ENCODE measurements at regions not wholly inside any gene's neighbourhood (a gene's known extent, or its start where the extent isn't known, plus 50 kb on each side); places are given as distances from the start of the nearest gene placed in this dataset.
A peak's percentile ranks its signal among the peaks of the same experiment; 100 is the strongest.

GRCh38 chr2:204445149-204445548 is 100.1 kb upstream of the PARD3B start:
- DNase-seq = no peak

GRCh38 chr2:204447722-204448121 is 97.6 kb upstream of the PARD3B start:
- no peak for DNase-seq

GRCh38 chr2:204449977-204450376 is 95.3 kb upstream of the PARD3B start:
- no peak for DNase-seq

DNA sequence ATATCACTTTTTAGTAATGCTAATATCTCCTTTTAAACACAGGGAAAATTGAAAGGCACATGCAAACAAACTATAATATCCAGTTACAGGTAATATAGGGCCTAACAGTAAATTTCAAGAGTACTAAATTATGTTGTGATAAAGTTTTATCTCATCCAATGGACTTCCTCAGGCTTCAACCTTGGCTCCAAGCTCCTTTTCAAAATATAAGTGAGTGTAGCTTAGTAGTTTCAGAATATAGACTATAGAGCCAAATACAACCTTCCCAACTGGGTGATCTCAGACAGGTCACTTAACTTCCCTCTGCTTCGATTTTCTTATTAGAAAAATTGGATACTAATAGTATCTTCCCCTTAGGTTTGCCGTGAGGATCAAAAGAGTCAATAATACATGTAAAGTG is 93.5 kb upstream of the PARD3B start:
- DNase-seq = no peak

- DNase-seq = no peak
Measured at GRCh38 chr2:204452464-204453023, 92.7 kb upstream of the PARD3B start.

DNA sequence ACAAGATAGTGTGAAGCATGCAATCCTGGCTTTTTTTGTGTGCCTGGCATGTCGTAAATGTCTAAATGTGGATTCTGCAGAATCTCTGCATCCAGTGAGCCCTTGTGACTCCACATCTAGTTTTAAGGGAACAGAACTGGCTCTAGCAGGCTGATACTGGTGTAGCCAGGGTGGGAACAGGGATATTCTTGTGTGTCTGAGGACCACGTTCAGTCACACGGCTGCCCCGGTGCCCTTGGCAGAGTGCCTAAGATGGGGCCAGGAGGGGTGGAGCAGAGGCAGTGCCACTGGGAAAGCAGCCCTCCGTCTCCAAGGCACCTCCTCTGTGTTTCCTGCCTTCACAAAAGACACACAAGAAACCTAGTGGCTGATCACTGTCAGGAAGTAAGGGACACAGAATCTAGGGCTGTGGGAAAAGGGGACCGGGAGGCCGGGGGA is 91.5 kb upstream of the PARD3B start:
- DNase-seq = no peak

DNA sequence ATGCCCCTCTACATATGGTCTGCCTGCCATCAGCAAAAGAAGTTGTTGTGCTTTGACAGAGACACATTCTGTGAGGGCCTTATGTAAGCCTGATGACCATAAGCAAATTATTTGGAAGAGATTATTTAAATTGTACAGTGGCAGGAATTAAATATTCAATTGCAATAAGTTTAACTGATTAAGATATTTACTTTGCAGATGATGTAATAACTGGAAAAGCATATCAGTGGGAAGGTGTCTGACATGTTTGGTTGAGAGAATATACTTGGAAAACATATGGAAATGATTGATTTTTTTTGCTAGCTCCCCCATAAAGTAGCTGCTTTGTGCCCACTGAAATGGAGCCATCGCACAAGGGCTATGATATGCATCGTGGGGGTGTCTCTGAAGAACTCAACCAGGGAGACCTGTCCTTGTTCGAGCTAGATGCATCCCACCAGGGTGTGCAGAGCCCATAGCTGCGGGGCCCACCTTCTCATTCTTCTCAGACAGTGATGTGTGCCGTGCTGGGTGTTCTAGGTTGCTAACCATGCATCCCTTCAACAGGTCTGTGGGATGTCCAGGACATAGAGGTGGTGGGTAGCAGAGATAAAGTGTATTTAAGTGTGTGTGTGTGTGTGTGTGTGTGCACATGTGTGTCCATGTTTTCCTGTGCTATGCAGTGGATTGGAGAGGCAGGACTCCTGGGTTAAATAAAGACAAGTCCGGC is 90.4 kb upstream of the PARD3B start:
- DNase-seq = no peak

DNA sequence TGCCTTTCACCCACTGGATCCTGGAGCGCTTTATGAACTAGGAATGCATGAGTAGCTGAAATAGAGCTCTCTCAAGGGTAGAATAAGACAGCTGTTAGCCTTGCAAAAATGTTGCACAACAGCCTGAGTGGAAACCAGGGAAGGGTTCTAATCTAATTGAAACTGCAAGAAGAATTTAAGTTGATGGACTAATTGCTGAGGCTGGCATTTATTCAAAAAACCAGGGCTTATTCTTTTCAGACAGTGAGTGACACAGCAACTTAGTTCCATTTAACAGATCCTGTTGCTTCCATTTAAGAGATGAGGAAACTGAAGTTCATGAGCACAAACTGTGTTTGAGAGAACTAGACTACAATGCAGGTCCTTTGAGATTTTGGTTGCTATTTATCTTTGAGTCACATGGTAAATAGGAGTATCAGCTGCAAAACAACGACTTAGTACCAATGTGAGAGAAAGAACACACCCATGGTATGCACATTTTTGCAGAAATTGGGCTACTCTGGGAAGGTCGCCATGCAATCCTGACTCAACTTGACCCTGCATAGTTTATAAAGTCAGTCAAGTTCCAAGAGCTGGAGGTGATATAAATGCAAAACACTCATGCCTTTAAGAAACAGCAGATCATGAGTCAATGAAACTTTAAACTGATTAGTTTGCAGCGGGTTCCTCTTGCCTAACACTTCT is 76.4 kb upstream of the PARD3B start:
- DNase-seq = no peak

DNA sequence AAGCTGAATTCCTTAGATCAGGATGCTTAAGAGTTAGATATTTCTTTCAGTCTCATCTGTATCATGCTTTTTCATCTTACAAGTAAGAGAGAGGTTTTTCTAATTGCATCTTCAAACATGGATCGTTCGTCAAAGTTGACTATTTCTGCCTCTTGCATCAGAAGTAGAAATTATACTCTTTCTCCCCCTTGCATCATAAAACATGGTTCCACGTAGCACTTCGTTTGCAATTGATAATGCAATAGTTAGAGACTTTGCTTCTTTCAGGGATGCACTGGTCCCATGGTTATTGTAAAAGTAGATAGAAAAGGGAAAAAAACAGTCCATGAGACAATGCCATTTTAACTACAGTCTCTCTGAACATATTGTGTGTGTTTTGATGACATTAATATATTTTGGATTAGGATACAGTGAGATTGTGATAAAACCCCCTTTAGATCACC is 75.1 kb upstream of the PARD3B start:
- no peak for DNase-seq

DNA sequence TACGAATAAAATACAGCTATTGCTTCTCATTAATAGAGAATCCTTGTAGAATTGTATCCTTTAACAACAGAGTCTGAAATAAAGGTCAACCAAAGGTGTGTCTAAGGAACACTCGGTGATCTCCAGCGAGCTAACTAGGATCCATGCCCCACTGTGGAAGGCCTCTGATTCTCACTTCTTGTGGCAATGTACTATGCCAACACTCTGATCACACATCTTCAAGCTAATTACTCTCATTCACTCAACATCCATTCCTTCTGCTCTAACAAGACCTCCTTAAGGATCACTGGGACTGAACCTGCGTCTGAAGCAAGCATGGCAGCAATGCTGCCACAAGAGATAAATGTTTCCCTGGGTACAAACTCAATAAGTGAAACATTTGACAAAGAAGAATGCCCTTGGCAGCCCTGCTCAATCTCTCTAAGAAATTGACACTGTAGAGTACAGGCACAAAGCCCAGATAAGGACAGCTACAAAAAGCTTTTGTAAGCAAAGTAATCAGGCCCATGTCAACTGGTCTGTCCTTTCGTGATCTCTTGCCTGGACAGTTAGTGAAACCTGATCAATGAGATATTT is 74.6 kb upstream of the PARD3B start:
- no peak for DNase-seq

- no peak for DNase-seq
Measured at GRCh38 chr2:204472375-204472774, 72.9 kb upstream of the PARD3B start.

GRCh38 chr2:204473224-204473623 is 72.1 kb upstream of the PARD3B start:
- DNase-seq = no peak

- DNase-seq = no peak
Measured at GRCh38 chr2:204475399-204475798, 69.9 kb upstream of the PARD3B start.

DNA sequence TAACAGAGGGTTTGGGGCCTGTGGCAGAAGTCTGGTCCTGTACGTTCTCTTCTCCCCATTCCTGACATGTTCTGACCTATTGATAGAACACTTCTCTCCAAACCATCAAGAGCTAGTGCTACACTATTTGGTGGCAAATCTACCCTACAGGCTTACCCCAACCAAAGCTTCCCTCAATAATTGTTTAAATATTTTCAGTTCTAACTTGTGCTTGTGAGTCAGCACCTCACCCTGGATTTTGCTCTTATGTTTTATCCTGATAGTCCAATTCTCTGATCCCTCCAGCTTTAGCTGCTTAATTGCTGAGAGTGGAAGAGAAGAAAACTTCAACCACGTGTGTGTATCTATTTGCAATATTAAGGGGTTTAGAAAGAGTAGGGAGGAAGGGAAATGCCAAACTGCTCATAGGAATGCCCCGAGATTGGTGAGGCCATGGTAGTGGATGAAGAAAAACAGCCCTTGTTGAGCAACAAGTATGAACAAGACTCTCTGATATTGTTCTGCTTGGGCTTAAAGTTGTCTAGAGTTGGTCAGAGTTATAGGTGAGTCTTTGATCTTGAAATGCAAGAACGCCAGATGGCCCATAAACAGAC is 67.8 kb upstream of the PARD3B start:
- DNase-seq = no peak

- DNase-seq = peak; percentile 10
Measured at GRCh38 chr2:204479557-204479956, 65.7 kb upstream of the PARD3B start.

DNA sequence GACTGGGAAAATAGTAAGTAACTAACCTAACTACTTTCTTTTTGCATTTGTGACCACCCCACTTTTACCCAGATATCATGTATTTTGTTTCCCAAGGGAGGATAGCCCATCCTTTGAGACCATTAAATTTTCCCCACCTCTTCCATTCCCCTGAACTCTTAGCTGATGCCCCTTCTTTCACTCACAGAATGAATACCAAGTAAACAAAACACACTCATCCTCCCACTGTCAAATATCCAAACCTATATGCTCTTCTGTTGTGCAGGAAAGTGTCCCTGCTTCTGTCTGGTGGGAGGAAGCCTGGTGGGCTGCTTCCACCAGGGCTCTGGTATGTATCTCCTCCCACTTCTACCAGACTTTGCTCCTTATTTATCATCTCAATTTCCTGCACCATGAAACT is 64.6 kb upstream of the PARD3B start:
- no peak for DNase-seq

GRCh38 chr2:204483608-204484081 is 61.6 kb upstream of the PARD3B start:
- DNase-seq = no peak

GRCh38 chr2:204486321-204486720 is 59.0 kb upstream of the PARD3B start:
- DNase-seq = no peak

GRCh38 chr2:204486805-204487204 is 58.5 kb upstream of the PARD3B start:
- DNase-seq = no peak

- DNase-seq = no peak
Measured at GRCh38 chr2:204487447-204488229, 57.6 kb upstream of the PARD3B start.

DNA sequence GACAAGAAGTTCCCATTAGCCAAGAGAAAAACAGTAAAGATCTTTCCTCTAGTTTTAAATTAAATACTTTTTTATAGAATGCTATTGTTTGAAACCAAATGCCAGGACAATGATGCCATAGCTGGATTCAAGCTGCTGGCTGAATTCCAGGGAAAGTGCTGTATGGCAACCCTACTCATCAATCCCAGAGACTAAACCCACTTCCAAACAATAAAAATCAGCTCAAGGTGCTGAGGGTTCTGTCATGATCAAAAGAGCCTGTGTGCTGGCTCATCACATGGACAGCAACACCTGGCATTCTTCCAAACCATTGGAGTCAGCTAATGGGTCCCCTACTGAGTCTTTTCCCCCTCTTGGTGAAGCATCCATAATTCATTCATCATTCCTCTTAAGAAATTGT is 53.7 kb upstream of the PARD3B start:
- no peak for DNase-seq

DNA sequence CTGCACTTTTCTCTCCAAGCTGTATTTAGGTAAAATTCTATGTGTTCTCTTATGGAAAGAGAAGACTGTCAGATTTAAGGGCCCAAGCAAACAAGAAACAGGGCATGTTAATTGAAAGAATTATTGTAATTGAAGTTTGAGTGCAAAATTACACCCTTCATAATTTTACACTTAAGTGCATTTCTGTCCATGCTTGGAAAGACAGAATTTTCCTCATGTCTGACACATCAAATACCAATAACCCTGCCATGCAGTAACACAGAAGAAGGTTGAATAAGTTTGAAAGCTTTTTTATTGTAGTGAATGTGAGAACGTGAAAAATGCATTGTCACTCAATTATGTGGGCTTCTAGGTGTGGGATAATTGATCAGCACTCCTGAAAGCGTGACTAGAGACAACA is 52.9 kb upstream of the PARD3B start:
- no peak for DNase-seq

DNA sequence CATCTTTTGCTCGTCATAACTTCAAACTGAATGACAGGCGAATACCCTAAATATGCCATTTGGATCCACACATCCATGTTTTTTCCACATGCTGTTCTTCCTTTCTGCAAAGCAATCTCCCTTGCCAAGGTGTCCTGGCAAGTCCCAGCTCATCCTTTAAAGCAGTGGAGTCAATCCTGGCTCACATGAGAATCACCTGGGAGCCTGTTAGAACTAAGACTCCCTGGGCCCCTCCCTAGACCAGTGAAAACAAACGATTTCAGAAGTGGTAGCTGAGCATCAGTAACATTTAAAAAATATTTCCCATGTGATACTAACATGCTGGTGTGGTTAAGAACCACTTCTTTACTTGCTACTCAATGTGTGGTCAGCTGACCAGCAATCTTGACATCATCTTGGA is 50.6 kb upstream of the PARD3B start:
- DNase-seq = no peak

Data from stimulated activated CD4-positive, alpha-beta T cell treated with anti-CD3 and anti-CD28 coated beads, Interleukin-15, amount 100 ng/mL, for 24 hours (primary cell).